ENCODE measurements at regions not wholly inside any gene's neighbourhood (a gene's known extent, or its start where the extent isn't known, plus 50 kb on each side); places are given as distances from the start of the nearest gene placed in this dataset.

DNA sequence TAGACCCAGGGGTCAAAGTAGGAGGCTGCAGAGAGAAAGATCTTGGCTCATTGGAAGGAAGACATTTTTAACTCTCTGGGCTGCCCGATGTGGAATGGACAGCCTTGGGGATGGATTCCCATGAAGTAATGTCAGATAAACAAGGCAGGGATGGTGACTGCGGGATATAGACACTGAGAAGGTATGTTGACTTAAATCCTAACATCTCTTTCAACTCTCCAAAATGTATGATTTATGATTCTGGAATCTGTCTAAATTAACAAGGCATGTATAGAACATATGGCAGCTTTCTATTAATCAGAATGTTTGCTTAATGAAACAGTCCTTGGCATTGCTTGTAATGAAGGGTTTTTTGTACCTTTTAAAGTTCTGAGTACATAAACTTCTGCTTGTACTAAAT, 56.1 kb upstream of the VSTM5 start:
- DNase-seq (ENCODE audit: insufficient read length, low spot score, missing footprints) = no peak
- no peaks in the 10 kb centered on the region for H3K79me2 ChIP-seq (ENCODE audit: insufficient read depth, low read length)
- H3K4me2 ChIP-seq (ENCODE audit: insufficient read depth, low read length) = no peak overlapping the region
- no peak overlapping the region for H3K4me3 ChIP-seq (ENCODE audit: insufficient read depth, low read length)
- H2AFZ ChIP-seq (ENCODE audit: low read length) = no peak overlapping the region
- no peaks in the 10 kb centered on the region for H4K20me1 ChIP-seq (ENCODE audit: insufficient read depth, low read length)
- H3K36me3 ChIP-seq (ENCODE audit: insufficient read depth, low read length) = no peaks in the 10 kb centered on the region
- H3K27me3 ChIP-seq (ENCODE audit: insufficient read depth, low read length) = no peaks in the 10 kb centered on the region
- H3K27ac ChIP-seq (ENCODE audit: low read depth, low read length) = no peak overlapping the region
- TF ChIP-seq, protein P1, sequence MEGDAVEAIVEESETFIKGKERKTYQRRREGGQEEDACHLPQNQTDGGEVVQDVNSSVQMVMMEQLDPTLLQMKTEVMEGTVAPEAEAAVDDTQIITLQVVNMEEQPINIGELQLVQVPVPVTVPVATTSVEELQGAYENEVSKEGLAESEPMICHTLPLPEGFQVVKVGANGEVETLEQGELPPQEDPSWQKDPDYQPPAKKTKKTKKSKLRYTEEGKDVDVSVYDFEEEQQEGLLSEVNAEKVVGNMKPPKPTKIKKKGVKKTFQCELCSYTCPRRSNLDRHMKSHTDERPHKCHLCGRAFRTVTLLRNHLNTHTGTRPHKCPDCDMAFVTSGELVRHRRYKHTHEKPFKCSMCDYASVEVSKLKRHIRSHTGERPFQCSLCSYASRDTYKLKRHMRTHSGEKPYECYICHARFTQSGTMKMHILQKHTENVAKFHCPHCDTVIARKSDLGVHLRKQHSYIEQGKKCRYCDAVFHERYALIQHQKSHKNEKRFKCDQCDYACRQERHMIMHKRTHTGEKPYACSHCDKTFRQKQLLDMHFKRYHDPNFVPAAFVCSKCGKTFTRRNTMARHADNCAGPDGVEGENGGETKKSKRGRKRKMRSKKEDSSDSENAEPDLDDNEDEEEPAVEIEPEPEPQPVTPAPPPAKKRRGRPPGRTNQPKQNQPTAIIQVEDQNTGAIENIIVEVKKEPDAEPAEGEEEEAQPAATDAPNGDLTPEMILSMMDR (IDR thresholded peaks at IDR 0.05; ENCODE audit: extremely low read depth, low read depth, low read length) = no peak
- peaks cover 13% of the 10 kb centered on the region for H3K4me1 ChIP-seq (ENCODE audit: insufficient read depth, low read length)
- no peaks in the 10 kb centered on the region for H3K9me3 ChIP-seq (ENCODE audit: low read depth, low read length)

GRCh38 chr11:93907901-93908300, 57.5 kb upstream of the VSTM5 start:
- no peaks in the 10 kb centered on the region for H3K27me3 ChIP-seq (ENCODE audit: insufficient read depth, low read length)
- no peak overlapping the region for H3K4me2 ChIP-seq (ENCODE audit: insufficient read depth, low read length)
- no peaks in the 10 kb centered on the region for H3K36me3 ChIP-seq (ENCODE audit: insufficient read depth, low read length)
- H2AFZ ChIP-seq (ENCODE audit: low read length) = no peak overlapping the region
- peaks cover 13% of the 10 kb centered on the region for H3K4me1 ChIP-seq (ENCODE audit: insufficient read depth, low read length)
- H3K79me2 ChIP-seq (ENCODE audit: insufficient read depth, low read length) = no peaks in the 10 kb centered on the region
- peak overlapping the region; percentile 45 for H3K27ac ChIP-seq (ENCODE audit: low read depth, low read length)
- no peak overlapping the region for H3K4me3 ChIP-seq (ENCODE audit: insufficient read depth, low read length)
- DNase-seq (ENCODE audit: insufficient read length, low spot score, missing footprints) = no peak
- TF ChIP-seq, protein P1 (IDR thresholded peaks at IDR 0.05; ENCODE audit: extremely low read depth, low read depth, low read length) = no peak
- no peaks in the 10 kb centered on the region for H4K20me1 ChIP-seq (ENCODE audit: insufficient read depth, low read length)
- H3K9me3 ChIP-seq (ENCODE audit: low read depth, low read length) = no peaks in the 10 kb centered on the region

- Histone ChIP-seq H3K79me2 (ENCODE audit: insufficient read depth, low read length) (no peaks in the 10 kb centered on the region), H3K9me3 (ENCODE audit: low read depth, low read length) (no peaks in the 10 kb centered on the region), H3K27ac (ENCODE audit: low read depth, low read length) (peak overlapping the region; percentile 45), H3K4me3 (ENCODE audit: insufficient read depth, low read length) (no peak overlapping the region), H3K27me3 (ENCODE audit: insufficient read depth, low read length) (no peaks in the 10 kb centered on the region), H3K4me1 (ENCODE audit: insufficient read depth, low read length) (peaks cover 13% of the 10 kb centered on the region), H3K4me2 (ENCODE audit: insufficient read depth, low read length) (peak overlapping the region; percentile 15), H2AFZ (ENCODE audit: low read length) (peak overlapping the region; percentile 0), H4K20me1 (ENCODE audit: insufficient read depth, low read length) (no peaks in the 10 kb centered on the region), H3K36me3 (ENCODE audit: insufficient read depth, low read length) (no peaks in the 10 kb centered on the region)
- peak; percentile 76 for DNase-seq (ENCODE audit: insufficient read length, low spot score, missing footprints)
- TF ChIP-seq, protein P1 (IDR thresholded peaks at IDR 0.05; ENCODE audit: extremely low read depth, low read depth, low read length) = no peak
These were observed 58.3 kb upstream of the VSTM5 start for GRCh38 chr11:93908689-93909088.

DNA sequence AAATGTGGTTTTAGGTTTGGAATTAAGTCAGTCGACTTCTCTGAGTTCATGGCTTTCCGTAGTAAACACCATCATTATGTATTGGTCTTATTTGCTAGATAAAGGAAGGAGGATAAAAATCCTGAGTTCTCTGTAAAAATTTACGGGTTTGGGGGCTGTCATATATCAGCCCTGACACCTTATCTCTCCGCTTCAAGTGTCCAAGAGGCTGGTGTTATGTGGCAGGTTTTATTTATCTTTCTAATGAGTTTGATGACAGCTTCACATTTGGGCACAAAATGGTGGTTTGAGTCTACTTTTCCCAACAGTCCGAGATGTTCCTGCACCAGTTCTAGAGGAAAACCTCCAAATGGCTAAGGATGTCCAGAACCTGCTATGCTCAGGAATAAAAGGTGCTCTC, 67.3 kb upstream of the VSTM5 start:
- H3K79me2 ChIP-seq (ENCODE audit: insufficient read depth, low read length) = no peaks in the 10 kb centered on the region
- H3K4me2 ChIP-seq (ENCODE audit: insufficient read depth, low read length) = no peak overlapping the region
- no peak overlapping the region for H3K4me3 ChIP-seq (ENCODE audit: insufficient read depth, low read length)
- H2AFZ ChIP-seq (ENCODE audit: low read length) = no peak overlapping the region
- H3K4me1 ChIP-seq (ENCODE audit: insufficient read depth, low read length) = no peaks in the 10 kb centered on the region
- no peak for DNase-seq (ENCODE audit: insufficient read length, low spot score, missing footprints)
- no peaks in the 10 kb centered on the region for H4K20me1 ChIP-seq (ENCODE audit: insufficient read depth, low read length)
- no peaks in the 10 kb centered on the region for H3K9me3 ChIP-seq (ENCODE audit: low read depth, low read length)
- H3K27ac ChIP-seq (ENCODE audit: low read depth, low read length) = no peak overlapping the region
- H3K36me3 ChIP-seq (ENCODE audit: insufficient read depth, low read length) = no peaks in the 10 kb centered on the region
- peaks cover 28% of the 10 kb centered on the region for H3K27me3 ChIP-seq (ENCODE audit: insufficient read depth, low read length)
- TF ChIP-seq, protein P1 (IDR thresholded peaks at IDR 0.05; ENCODE audit: extremely low read depth, low read depth, low read length) = no peak

Data from osteoblast (primary cell).